H1 (cell line): ENCODE measurements at regions not wholly inside any gene's neighbourhood (a gene's known extent, or its start where the extent isn't known, plus 50 kb on each side); places are given as distances from the start of the nearest gene placed in this dataset.

Source experiments
- CEBPB ChIP-seq: IDR thresholded peaks from 2 replicates; pipeline ENCODE4 v1.6.1; 2012; ENCODE audit warnings: low read depth, low read length
- EP300 ChIP-seq, 2 experiments: IDR thresholded peaks; 1 replicate in 1 of 2; 2 replicates in 1 of 2; pipeline ENCODE4 v1.6.1; 2011 to 2012; ENCODE audit warnings: low read depth in 2 of 2, low read length in 2 of 2, mild to moderate bottlenecking in 2 of 2, borderline replicate concordance in 1 of 2, inconsistent platforms in 1 of 2, moderate library complexity in 1 of 2
- EZH2 ChIP-seq: fragments of 200-600 bp; sonication (generic); IDR thresholded peaks from 2 replicates; pipeline ENCODE4 v1.7.1; 2012; ENCODE audit warnings: low read depth, mild to moderate bottlenecking, moderate library complexity, low read length, inconsistent platforms; ENCODE audit not compliant: severe bottlenecking
- GABPA ChIP-seq: IDR thresholded peaks from 2 replicates; pipeline ENCODE4 v1.6.1; 2011; ENCODE audit warnings: mild to moderate bottlenecking, low read length, moderate library complexity, borderline replicate concordance; ENCODE audit not compliant: insufficient read depth
- GTF2F1 ChIP-seq: IDR thresholded peaks from 2 replicates; pipeline ENCODE4 v1.6.1; 2012; ENCODE audit warnings: low read depth, low read length, improper control_type of control experiment, borderline replicate concordance
- KDM5A ChIP-seq: fragments of 200-600 bp; IDR thresholded peaks from 2 replicates; pipeline ENCODE4 v1.7.1; 2012; ENCODE audit warnings: mild to moderate bottlenecking, low read length, inconsistent platforms, mixed read lengths
- RBBP5 ChIP-seq: IDR thresholded peaks from 2 replicates; pipeline ENCODE4 v1.7.1; 2012; ENCODE audit warnings: low read depth, mild to moderate bottlenecking, inconsistent platforms, low read length, moderate library complexity, borderline replicate concordance
- RFX5 ChIP-seq: IDR thresholded peaks from 2 replicates; pipeline ENCODE4 v1.6.1; 2011; ENCODE audit warnings: low read depth, low read length, improper control_type of control experiment, borderline replicate concordance
- SIN3A ChIP-seq, 2 experiments: IDR thresholded peaks in 1 of 2; conservative IDR thresholded peaks in 1 of 2; 2 replicates each; pipeline ENCODE4 v1.6.1; 2011 to 2012; ENCODE audit warnings: low read length in 2 of 2, improper control_type of control experiment in 1 of 2, low read depth in 1 of 2, mild to moderate bottlenecking in 1 of 2
- SP2 ChIP-seq: IDR thresholded peaks from 2 replicates; pipeline ENCODE4 v1.6.1; 2012; ENCODE audit warnings: mild to moderate bottlenecking, low read length, inconsistent platforms
- TCF12 ChIP-seq: IDR thresholded peaks from 2 replicates; pipeline ENCODE4 v1.6.1; 2011; ENCODE audit warnings: low read depth, mild to moderate bottlenecking, low read length
- TF ChIP-seq, protein P1 (sequence below), 3 experiments: IDR thresholded peaks; 1 replicate in 2 of 3; 2 replicates in 1 of 3; pipeline versions ENCODE4 v1.5.1 to v1.6.1; 2011; ENCODE audit warnings: low read length in 3 of 3, mild to moderate bottlenecking in 3 of 3, inconsistent platforms in 2 of 3, low read depth in 1 of 3, moderate library complexity in 1 of 3; ENCODE audit not compliant: insufficient read depth in 1 of 3; ENCODE audit errors: control extremely low read depth in 1 of 3

DNA sequence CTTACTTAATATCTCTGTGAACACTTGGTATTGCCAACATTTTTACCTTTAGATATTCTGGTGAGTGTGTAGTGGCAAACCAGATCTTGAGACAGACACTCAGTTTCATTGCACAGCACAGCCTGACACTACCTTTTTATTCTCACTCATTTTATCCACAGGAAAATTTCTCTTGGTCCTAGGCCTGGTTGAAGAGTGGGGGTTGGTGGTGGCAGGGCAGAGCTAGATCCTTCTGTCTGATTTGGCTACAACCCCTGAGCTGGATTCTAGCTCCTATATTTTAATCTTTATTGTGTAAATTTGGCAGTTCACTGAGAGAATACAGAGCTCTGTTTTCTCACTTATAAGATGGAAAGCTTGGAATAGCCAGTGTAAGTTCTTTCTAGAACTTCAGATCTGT lies 396.9 kb downstream of the LRIG3 start:
- TF ChIP-seq, protein P1, sequence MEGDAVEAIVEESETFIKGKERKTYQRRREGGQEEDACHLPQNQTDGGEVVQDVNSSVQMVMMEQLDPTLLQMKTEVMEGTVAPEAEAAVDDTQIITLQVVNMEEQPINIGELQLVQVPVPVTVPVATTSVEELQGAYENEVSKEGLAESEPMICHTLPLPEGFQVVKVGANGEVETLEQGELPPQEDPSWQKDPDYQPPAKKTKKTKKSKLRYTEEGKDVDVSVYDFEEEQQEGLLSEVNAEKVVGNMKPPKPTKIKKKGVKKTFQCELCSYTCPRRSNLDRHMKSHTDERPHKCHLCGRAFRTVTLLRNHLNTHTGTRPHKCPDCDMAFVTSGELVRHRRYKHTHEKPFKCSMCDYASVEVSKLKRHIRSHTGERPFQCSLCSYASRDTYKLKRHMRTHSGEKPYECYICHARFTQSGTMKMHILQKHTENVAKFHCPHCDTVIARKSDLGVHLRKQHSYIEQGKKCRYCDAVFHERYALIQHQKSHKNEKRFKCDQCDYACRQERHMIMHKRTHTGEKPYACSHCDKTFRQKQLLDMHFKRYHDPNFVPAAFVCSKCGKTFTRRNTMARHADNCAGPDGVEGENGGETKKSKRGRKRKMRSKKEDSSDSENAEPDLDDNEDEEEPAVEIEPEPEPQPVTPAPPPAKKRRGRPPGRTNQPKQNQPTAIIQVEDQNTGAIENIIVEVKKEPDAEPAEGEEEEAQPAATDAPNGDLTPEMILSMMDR (IDR thresholded peaks at IDR 0.05; ENCODE audit: control extremely low read depth in 1 of 3, insufficient read depth in 1 of 3, low read depth in 1 of 3, low read length in 3 of 3): no peak
- TF ChIP-seq EP300 (IDR thresholded peaks at IDR 0.05; ENCODE audit: borderline replicate concordance in 1 of 2, low read depth in 2 of 2, low read length in 2 of 2) (no peak), SP2 (no peak), RFX5 (no peak), RBBP5 (no peak), SIN3A (conservative IDR thresholded peaks at IDR 0.05 in 1 of 2, IDR thresholded peaks at IDR 0.05 in 1 of 2; ENCODE audit: low read depth in 1 of 2, low read length in 2 of 2) (no peak), EZH2 (no peak), GTF2F1 (no peak), KDM5A (no peak), CEBPB (no peak), GABPA (no peak), TCF12 (no peak)
